ENCODE measurements at regions not wholly inside any gene's neighbourhood (a gene's known extent, or its start where the extent isn't known, plus 50 kb on each side); places are given as distances from the start of the nearest gene placed in this dataset.

GRCh38 chr13:55298201-55298600 lies 1842.5 kb upstream of the PRR20A start:
- Histone ChIP-seq H3K9ac (ENCODE audit: insufficient read depth in 1 of 2, low read length in 2 of 2) (no peak overlapping the region), H3K27me3 (ENCODE audit: control insufficient read depth in 3 of 3, insufficient read depth in 3 of 3, low read length in 2 of 3) (peaks cover 0 to 3% (median 0%) of the 10 kb centered on the region in 3 donors), H3K4me1 (ENCODE audit: control insufficient read depth in 5 of 5, insufficient read depth in 5 of 5, low read length in 5 of 5) (no peaks in the 10 kb centered on the region), H3K27ac (ENCODE audit: low read depth in 1 of 2, low read length in 1 of 2) (no peak overlapping the region), H3K36me3 (ENCODE audit: control insufficient read depth in 4 of 4, insufficient read depth in 4 of 4, low read length in 4 of 4) (no peaks in the 10 kb centered on the region), H3K4me3 (no peak overlapping the region), H3K9me3 (ENCODE audit: control insufficient read depth in 4 of 4, insufficient read depth in 3 of 4, low read length in 3 of 4) (peaks cover 0 to 5% (median 1%) of the 10 kb centered on the region in 4 donors)
- no peak for ATAC-seq (ENCODE audit: insufficient read depth, low FRiP score)
- DNase-seq: no peak
- 76 to 80% methylated on average over 1 of the region's 1 CpG for WGBS, 2 donors
- TF ChIP-seq, protein P1, sequence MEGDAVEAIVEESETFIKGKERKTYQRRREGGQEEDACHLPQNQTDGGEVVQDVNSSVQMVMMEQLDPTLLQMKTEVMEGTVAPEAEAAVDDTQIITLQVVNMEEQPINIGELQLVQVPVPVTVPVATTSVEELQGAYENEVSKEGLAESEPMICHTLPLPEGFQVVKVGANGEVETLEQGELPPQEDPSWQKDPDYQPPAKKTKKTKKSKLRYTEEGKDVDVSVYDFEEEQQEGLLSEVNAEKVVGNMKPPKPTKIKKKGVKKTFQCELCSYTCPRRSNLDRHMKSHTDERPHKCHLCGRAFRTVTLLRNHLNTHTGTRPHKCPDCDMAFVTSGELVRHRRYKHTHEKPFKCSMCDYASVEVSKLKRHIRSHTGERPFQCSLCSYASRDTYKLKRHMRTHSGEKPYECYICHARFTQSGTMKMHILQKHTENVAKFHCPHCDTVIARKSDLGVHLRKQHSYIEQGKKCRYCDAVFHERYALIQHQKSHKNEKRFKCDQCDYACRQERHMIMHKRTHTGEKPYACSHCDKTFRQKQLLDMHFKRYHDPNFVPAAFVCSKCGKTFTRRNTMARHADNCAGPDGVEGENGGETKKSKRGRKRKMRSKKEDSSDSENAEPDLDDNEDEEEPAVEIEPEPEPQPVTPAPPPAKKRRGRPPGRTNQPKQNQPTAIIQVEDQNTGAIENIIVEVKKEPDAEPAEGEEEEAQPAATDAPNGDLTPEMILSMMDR (IDR thresholded peaks at IDR 0.05; ENCODE audit: control extremely low read depth, extremely low read depth): no peak

GRCh38 chr13:55302568-55302967 lies 1838.2 kb upstream of the PRR20A start:
- no peaks in the 10 kb centered on the region for H3K4me1 ChIP-seq (ENCODE audit: control insufficient read depth in 5 of 5, insufficient read depth in 5 of 5, low read length in 5 of 5)
- 77 to 85% methylated on average over 3 of the region's 3 CpGs for WGBS, 2 donors
- no peak overlapping the region for H3K27ac ChIP-seq (ENCODE audit: low read depth in 1 of 2, low read length in 1 of 2)
- no peak overlapping the region for H3K9ac ChIP-seq (ENCODE audit: insufficient read depth in 1 of 2, low read length in 2 of 2)
- H3K9me3 ChIP-seq (ENCODE audit: control insufficient read depth in 4 of 4, insufficient read depth in 3 of 4, low read length in 3 of 4): no peaks in the 10 kb centered on the region
- H3K36me3 ChIP-seq (ENCODE audit: control insufficient read depth in 4 of 4, insufficient read depth in 4 of 4, low read length in 4 of 4): no peaks in the 10 kb centered on the region
- H3K4me3 ChIP-seq: no peak overlapping the region
- TF ChIP-seq, protein P1 (IDR thresholded peaks at IDR 0.05; ENCODE audit: control extremely low read depth, extremely low read depth): no peak
- no peak for DNase-seq
- no peak for ATAC-seq (ENCODE audit: insufficient read depth, low FRiP score)
- H3K27me3 ChIP-seq (ENCODE audit: control insufficient read depth in 3 of 3, insufficient read depth in 3 of 3, low read length in 2 of 3): no peaks in the 10 kb centered on the region

DNA sequence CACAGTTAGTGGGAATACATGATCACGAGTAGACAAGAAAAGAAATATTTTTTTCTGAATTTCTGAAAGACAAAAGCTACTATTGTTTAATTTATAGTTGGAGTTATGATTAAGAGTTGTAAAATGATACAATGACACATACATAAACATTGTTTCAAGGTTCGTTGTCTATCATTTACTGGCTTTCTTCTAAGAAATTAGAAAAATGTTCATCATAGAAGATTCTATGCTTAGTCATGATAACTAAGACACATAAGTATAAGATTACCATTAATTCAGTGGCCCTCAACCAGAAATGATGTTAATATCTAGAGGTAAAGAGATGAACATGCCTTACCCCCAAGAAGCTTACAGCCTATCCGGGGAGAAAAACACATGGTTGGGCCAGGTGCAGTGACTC lies 1832.8 kb upstream of the PRR20A start:
- Histone ChIP-seq H3K27me3 (ENCODE audit: control insufficient read depth in 3 of 3, insufficient read depth in 3 of 3, low read length in 2 of 3) (no peaks in the 10 kb centered on the region), H3K36me3 (ENCODE audit: control insufficient read depth in 4 of 4, insufficient read depth in 4 of 4, low read length in 4 of 4) (no peaks in the 10 kb centered on the region), H3K4me1 (ENCODE audit: control insufficient read depth in 5 of 5, insufficient read depth in 5 of 5, low read length in 5 of 5) (no peaks in the 10 kb centered on the region), H3K27ac (ENCODE audit: low read depth in 1 of 2, low read length in 1 of 2) (no peak overlapping the region), H3K9me3 (ENCODE audit: control insufficient read depth in 4 of 4, insufficient read depth in 3 of 4, low read length in 3 of 4) (no peaks in the 10 kb centered on the region), H3K4me3 (no peak overlapping the region), H3K9ac (ENCODE audit: insufficient read depth in 1 of 2, low read length in 2 of 2) (no peak overlapping the region)
- WGBS, 2 donors: 80 to 88% methylated on average over 3 of the region's 3 CpGs
- TF ChIP-seq, protein P1 (IDR thresholded peaks at IDR 0.05; ENCODE audit: control extremely low read depth, extremely low read depth): no peak
- ATAC-seq (ENCODE audit: insufficient read depth, low FRiP score): no peak
- no peak for DNase-seq

DNA sequence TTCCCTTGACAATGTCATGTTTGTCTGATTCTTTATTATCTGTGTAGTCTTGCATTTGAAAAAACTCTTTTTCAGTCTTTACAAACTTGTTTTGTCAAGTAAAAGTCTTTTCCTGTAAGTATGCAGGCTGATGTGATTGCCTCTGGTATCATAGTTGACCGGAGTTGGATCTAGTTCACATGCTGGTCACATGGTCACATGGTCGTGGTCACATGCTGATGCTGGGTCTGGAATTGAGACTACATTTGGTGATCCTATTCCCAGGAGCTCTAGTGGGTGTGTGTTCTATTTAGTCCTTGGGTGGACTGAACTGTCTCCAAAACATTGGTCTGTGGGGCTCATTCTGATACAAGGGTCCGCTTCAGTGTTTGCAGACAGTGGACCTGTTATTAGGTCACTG lies 1798.8 kb upstream of the PRR20A start:
- H3K4me3 ChIP-seq: no peak overlapping the region
- H3K9me3 ChIP-seq (ENCODE audit: control insufficient read depth in 4 of 4, insufficient read depth in 3 of 4, low read length in 3 of 4): no peaks in the 10 kb centered on the region
- H3K36me3 ChIP-seq (ENCODE audit: control insufficient read depth in 4 of 4, insufficient read depth in 4 of 4, low read length in 4 of 4): no peaks in the 10 kb centered on the region
- no peak overlapping the region for H3K9ac ChIP-seq (ENCODE audit: insufficient read depth in 1 of 2, low read length in 2 of 2)
- H3K4me1 ChIP-seq (ENCODE audit: control insufficient read depth in 5 of 5, insufficient read depth in 5 of 5, low read length in 5 of 5): no peaks in the 10 kb centered on the region
- TF ChIP-seq, protein P1 (IDR thresholded peaks at IDR 0.05; ENCODE audit: control extremely low read depth, extremely low read depth): no peak
- ATAC-seq (ENCODE audit: insufficient read depth, low FRiP score) (no peak), DNase-seq (no peak)
- H3K27me3 ChIP-seq (ENCODE audit: control insufficient read depth in 3 of 3, insufficient read depth in 3 of 3, low read length in 2 of 3): no peaks in the 10 kb centered on the region
- 82 to 88% methylated on average over 3 of the region's 3 CpGs for WGBS, 2 donors
- H3K27ac ChIP-seq (ENCODE audit: low read depth in 1 of 2, low read length in 1 of 2): no peak overlapping the region

All from lung (tissue), 11 donors.